Testis (tissue), 2 donors: ENCODE measurements at regions not wholly inside any gene's neighbourhood (a gene's known extent, or its start where the extent isn't known, plus 50 kb on each side); places are given as distances from the start of the nearest gene placed in this dataset.

Experiments used
- POLR2A ChIP-seq: fragments of 450-650 bp; IDR thresholded peaks from one replicate; pipeline ENCODE4 v1.6.1; 2017; ENCODE audit warnings: antibody characterized with exemption, mild to moderate bottlenecking, moderate library complexity
- TF ChIP-seq, protein P1 (sequence below), 3 experiments: fragments of 450-650 bp in 2 of 3; fragments of 200-600 bp in 1 of 3; sonication (generic) in 1 of 3; IDR thresholded peaks; one replicate each; pipeline ENCODE4 v1.5.1; 2016 to 2019; ENCODE audit warnings: antibody characterized with exemption in 3 of 3, mild to moderate bottlenecking in 2 of 3, moderate library complexity in 1 of 3

GRCh38 chr14:56884617-56885016 is 74.3 kb upstream of the OTX2 start:
- TF ChIP-seq, protein P1, sequence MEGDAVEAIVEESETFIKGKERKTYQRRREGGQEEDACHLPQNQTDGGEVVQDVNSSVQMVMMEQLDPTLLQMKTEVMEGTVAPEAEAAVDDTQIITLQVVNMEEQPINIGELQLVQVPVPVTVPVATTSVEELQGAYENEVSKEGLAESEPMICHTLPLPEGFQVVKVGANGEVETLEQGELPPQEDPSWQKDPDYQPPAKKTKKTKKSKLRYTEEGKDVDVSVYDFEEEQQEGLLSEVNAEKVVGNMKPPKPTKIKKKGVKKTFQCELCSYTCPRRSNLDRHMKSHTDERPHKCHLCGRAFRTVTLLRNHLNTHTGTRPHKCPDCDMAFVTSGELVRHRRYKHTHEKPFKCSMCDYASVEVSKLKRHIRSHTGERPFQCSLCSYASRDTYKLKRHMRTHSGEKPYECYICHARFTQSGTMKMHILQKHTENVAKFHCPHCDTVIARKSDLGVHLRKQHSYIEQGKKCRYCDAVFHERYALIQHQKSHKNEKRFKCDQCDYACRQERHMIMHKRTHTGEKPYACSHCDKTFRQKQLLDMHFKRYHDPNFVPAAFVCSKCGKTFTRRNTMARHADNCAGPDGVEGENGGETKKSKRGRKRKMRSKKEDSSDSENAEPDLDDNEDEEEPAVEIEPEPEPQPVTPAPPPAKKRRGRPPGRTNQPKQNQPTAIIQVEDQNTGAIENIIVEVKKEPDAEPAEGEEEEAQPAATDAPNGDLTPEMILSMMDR (IDR thresholded peaks at IDR 0.05) = no peak
- TF ChIP-seq POLR2A = no peak
